Breast epithelium (tissue), 4 donors: ENCODE measurements at regions not wholly inside any gene's neighbourhood (a gene's known extent, or its start where the extent isn't known, plus 50 kb on each side); places are given as distances from the start of the nearest gene placed in this dataset.
"Not testable (repeated sequence)": the region's sequence is repeated elsewhere in the genome, so short reads cannot be mapped to it uniquely, and the experiment has no call there.

Source experiments
- DNase-seq, 2 donors: peaks; one replicate each; pipeline ENCODE4 v3.0.0-alpha.2; 2019; ENCODE audit warnings: low spot score in 2 of 2
- H3K27ac ChIP-seq, 2 donors: fragments of 200-600 bp; sonication (generic) in 1 of 2; one replicate each; pipeline ENCODE4 v1.5.1; 2016 to 2019; ENCODE audit warnings: mild to moderate bottlenecking in 1 of 2
- H3K27me3 ChIP-seq, 2 donors: fragments of 200-600 bp; sonication (generic) in 1 of 2; one replicate each; pipeline versions ENCODE4 v1.5.1 to v1.6.0; 2017 to 2019; ENCODE audit warnings: control low read depth in 1 of 2, mild to moderate bottlenecking in 1 of 2
- H3K36me3 ChIP-seq: fragments of 200-600 bp; one replicate; pipeline ENCODE4 v1.5.1; 2019
- H3K4me1 ChIP-seq, 2 donors: fragments of 200-600 bp; sonication (generic); one replicate each; pipeline ENCODE4 v1.5.1; 2016 to 2019; ENCODE audit warnings: control low read depth in 1 of 2
- H3K4me3 ChIP-seq, 3 donors: fragments of 200-600 bp; sonication (generic); 1 replicate in 2 of 3; 2 replicates in 1 of 3; pipeline ENCODE4 v1.5.1; 2016 to 2019; ENCODE audit warnings: mild to moderate bottlenecking in 3 of 3, moderate library complexity in 2 of 3
- H3K9me3 ChIP-seq, 2 donors: fragments of 200-600 bp; sonication (generic) in 1 of 2; one replicate each; pipeline ENCODE4 v1.5.1; 2016 to 2019; ENCODE audit warnings: control low read depth in 1 of 2
- intact Hi-C: fragments of 100-400 bp; cut with DNase I; formaldehyde crosslinking; loops from one replicate; pipeline ENCODE4 v1.15.1; 2023; ENCODE audit warnings: low total_unique reads

- H3K27ac ChIP-seq, H3K9me3 ChIP-seq, DNase-seq, H3K4me3 ChIP-seq, H3K36me3 ChIP-seq, intact Hi-C loops, H3K4me1 ChIP-seq, H3K27me3 ChIP-seq: not testable (repeated sequence)
Observed at GRCh38 chr1:121080197-121080903, 103.8 kb downstream of the FAM72B start.

GRCh38 chr1:121080904-121081264, 103.3 kb downstream of the FAM72B start:
- H3K27ac ChIP-seq, H3K9me3 ChIP-seq, DNase-seq, H3K4me1 ChIP-seq, H3K27me3 ChIP-seq, H3K4me3 ChIP-seq, H3K36me3 ChIP-seq, intact Hi-C loops: not testable (repeated sequence)

GRCh38 chr1:121081625-121082199, 102.4 kb downstream of the FAM72B start:
- H3K4me1 ChIP-seq, H3K27ac ChIP-seq, H3K4me3 ChIP-seq, H3K27me3 ChIP-seq, DNase-seq, H3K9me3 ChIP-seq, intact Hi-C loops, H3K36me3 ChIP-seq: not testable (repeated sequence)

GRCh38 chr1:121082995-121083394, 101.1 kb downstream of the FAM72B start:
- H3K9me3 ChIP-seq, H3K36me3 ChIP-seq, H3K27ac ChIP-seq, H3K4me1 ChIP-seq, DNase-seq, H3K4me3 ChIP-seq, intact Hi-C loops, H3K27me3 ChIP-seq: not testable (repeated sequence)

- H3K27me3 ChIP-seq, H3K36me3 ChIP-seq, H3K9me3 ChIP-seq, DNase-seq, intact Hi-C loops, H3K4me3 ChIP-seq, H3K4me1 ChIP-seq, H3K27ac ChIP-seq: not testable (repeated sequence)
Observed at GRCh38 chr1:121086249-121086648, 97.9 kb downstream of the FAM72B start.

- intact Hi-C loops, H3K36me3 ChIP-seq, DNase-seq, H3K4me3 ChIP-seq, H3K9me3 ChIP-seq, H3K27ac ChIP-seq, H3K27me3 ChIP-seq, H3K4me1 ChIP-seq: not testable (repeated sequence)
Observed at GRCh38 chr1:121087221-121087620, 96.9 kb downstream of the FAM72B start.

- H3K27ac ChIP-seq, H3K4me3 ChIP-seq, H3K4me1 ChIP-seq, H3K9me3 ChIP-seq, DNase-seq, H3K27me3 ChIP-seq, H3K36me3 ChIP-seq, intact Hi-C loops: not testable (repeated sequence)
Observed at GRCh38 chr1:121088568-121088967, 95.6 kb downstream of the FAM72B start.

GRCh38 chr1:121092329-121092968, 91.7 kb downstream of the FAM72B start:
- H3K27me3 ChIP-seq, DNase-seq, H3K36me3 ChIP-seq, H3K9me3 ChIP-seq, H3K4me1 ChIP-seq, intact Hi-C loops, H3K4me3 ChIP-seq, H3K27ac ChIP-seq: not testable (repeated sequence)

- H3K27ac ChIP-seq, H3K9me3 ChIP-seq, H3K4me3 ChIP-seq, intact Hi-C loops, DNase-seq, H3K36me3 ChIP-seq, H3K27me3 ChIP-seq, H3K4me1 ChIP-seq: not testable (repeated sequence)
Observed at GRCh38 chr1:121095014-121095413, 89.1 kb downstream of the FAM72B start.
